ENCODE measurements at regions not wholly inside any gene's neighbourhood (a gene's known extent, or its start where the extent isn't known, plus 50 kb on each side); places are given as distances from the start of the nearest gene placed in this dataset.
A peak's percentile ranks its signal among the peaks of the same experiment; 100 is the strongest.

- no peak for TF ChIP-seq REST (IDR thresholded peaks at IDR 0.05; ENCODE audit: unreplicated experiment)
- TF ChIP-seq STAT1 (IDR thresholded peaks at IDR 0.05; ENCODE audit: unreplicated experiment): no peak
These were observed 407.0 kb upstream of the KLF4 start (continued) for GRCh38 chr9:107896544-107896943.

GRCh38 chr9:107895501-107896001 lies 406.0 kb upstream of the KLF4 start:
- H3K27me3 Mint-ChIP-seq (ENCODE audit: insufficient read depth, low read depth, poor library complexity): peaks cover 5% of the 10 kb centered on the region
- no peak for ATAC-seq
- peaks cover 3% of the 10 kb centered on the region; the same call in 2 of the 3 replicates for H3K36me3 Mint-ChIP-seq (ENCODE audit: low read depth)

GRCh38 chr9:107894572-107895261 lies 405.1 kb upstream of the KLF4 start:
- peak overlapping the region; percentile 29; the same call in 1 of the 2 replicates for H2AFZ ChIP-seq
- peak; percentile 12 for DNase-seq (ENCODE audit: low spot score)
- no peaks in the 10 kb centered on the region for H3K79me2 ChIP-seq (replicated peaks; ENCODE audit: insufficient read depth)
- H3K4me1 ChIP-seq (ENCODE audit: insufficient read depth): peaks cover 12% of the 10 kb centered on the region
- Mint-ChIP-seq H3K4me1 (peaks cover 10% of the 10 kb centered on the region), H3K36me3 (ENCODE audit: low read depth) (peaks cover 3% of the 10 kb centered on the region; the same call in 2 of the 3 replicates), H3K27me3 (ENCODE audit: insufficient read depth, low read depth, poor library complexity) (peaks cover 5% of the 10 kb centered on the region), H3K9me3 (peaks cover 3% of the 10 kb centered on the region; the same call in 1 of the 3 replicates), H3K27ac (no peak overlapping the region; the same call in 1 of the 2 replicates), H3K4me3 (no peak overlapping the region)
- H3K4me3 ChIP-seq: no peak overlapping the region
- H4K20me1 ChIP-seq (replicated peaks; ENCODE audit: insufficient read depth): no peaks in the 10 kb centered on the region
- no peak overlapping the region for H3K27ac ChIP-seq (ENCODE audit: low read depth)
- peaks cover 3% of the 10 kb centered on the region; the same call in 1 of the 2 replicates for H3K9me2 ChIP-seq (ENCODE audit: insufficient read depth)
- H3F3A ChIP-seq (replicated peaks; ENCODE audit: low read depth): no peaks in the 10 kb centered on the region
- ATAC-seq: no peak
- H3K27me3 ChIP-seq (ENCODE audit: insufficient read depth): no peaks in the 10 kb centered on the region
- no peak overlapping the region for H3K4me2 ChIP-seq
- no peaks in the 10 kb centered on the region for H3K36me3 ChIP-seq (ENCODE audit: insufficient read depth)
- TF ChIP-seq STAT1 (IDR thresholded peaks at IDR 0.05; ENCODE audit: unreplicated experiment) (no peak), ZNF331 (CRISPR knock-in tag; IDR thresholded peaks at IDR 0.05; ENCODE audit: low read depth) (no peak), REST (IDR thresholded peaks at IDR 0.05; ENCODE audit: unreplicated experiment) (no peak), POLR2AphosphoS5 (IDR thresholded peaks at IDR 0.05; ENCODE audit: low read depth) (no peak), NANOG (IDR thresholded peaks at IDR 0.05; ENCODE audit: borderline replicate concordance) (no peak)

More at GRCh38 chr9:107895501-107896001, 406.0 kb upstream of the KLF4 start:
- no peaks in the 10 kb centered on the region for H3K27me3 ChIP-seq (ENCODE audit: insufficient read depth)
- H3K27ac ChIP-seq (ENCODE audit: low read depth): no peak overlapping the region
- peaks cover 3% of the 10 kb centered on the region; the same call in 2 of the 3 replicates for H3K9me3 Mint-ChIP-seq
- H3K4me3 ChIP-seq: no peak overlapping the region
- H3K4me2 ChIP-seq: no peak overlapping the region
- H3F3A ChIP-seq (replicated peaks; ENCODE audit: low read depth): no peaks in the 10 kb centered on the region
- H3K4me1 ChIP-seq (ENCODE audit: insufficient read depth): peaks cover 12% of the 10 kb centered on the region
- H3K9me2 ChIP-seq (ENCODE audit: insufficient read depth): peaks cover 3% of the 10 kb centered on the region; the same call in 1 of the 2 replicates
- no peak overlapping the region for H3K4me3 Mint-ChIP-seq
- DNase-seq (ENCODE audit: low spot score): no peak
- TF ChIP-seq, protein P1, sequence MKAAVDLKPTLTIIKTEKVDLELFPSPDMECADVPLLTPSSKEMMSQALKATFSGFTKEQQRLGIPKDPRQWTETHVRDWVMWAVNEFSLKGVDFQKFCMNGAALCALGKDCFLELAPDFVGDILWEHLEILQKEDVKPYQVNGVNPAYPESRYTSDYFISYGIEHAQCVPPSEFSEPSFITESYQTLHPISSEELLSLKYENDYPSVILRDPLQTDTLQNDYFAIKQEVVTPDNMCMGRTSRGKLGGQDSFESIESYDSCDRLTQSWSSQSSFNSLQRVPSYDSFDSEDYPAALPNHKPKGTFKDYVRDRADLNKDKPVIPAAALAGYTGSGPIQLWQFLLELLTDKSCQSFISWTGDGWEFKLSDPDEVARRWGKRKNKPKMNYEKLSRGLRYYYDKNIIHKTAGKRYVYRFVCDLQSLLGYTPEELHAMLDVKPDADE (IDR thresholded peaks at IDR 0.05): no peak
- no peak for TF ChIP-seq EZH2phosphoT487 (IDR thresholded peaks at IDR 0.05; ENCODE audit: unreplicated experiment)
- H2AFZ ChIP-seq: no peak overlapping the region
- no peaks in the 10 kb centered on the region for H3K36me3 ChIP-seq (ENCODE audit: insufficient read depth)
- H3K79me2 ChIP-seq (replicated peaks; ENCODE audit: insufficient read depth): no peaks in the 10 kb centered on the region
- no peak overlapping the region for H3K27ac Mint-ChIP-seq
- H4K20me1 ChIP-seq (replicated peaks; ENCODE audit: insufficient read depth): no peaks in the 10 kb centered on the region
- peaks cover 10% of the 10 kb centered on the region for H3K4me1 Mint-ChIP-seq

Data from GM23338 (cell line).